ENCODE measurements at regions not wholly inside any gene's neighbourhood (a gene's known extent, or its start where the extent isn't known, plus 50 kb on each side); places are given as distances from the start of the nearest gene placed in this dataset.
"Not testable (repeated sequence)": the region's sequence is repeated elsewhere in the genome, so short reads cannot be mapped to it uniquely, and the experiment has no call there.

DNA sequence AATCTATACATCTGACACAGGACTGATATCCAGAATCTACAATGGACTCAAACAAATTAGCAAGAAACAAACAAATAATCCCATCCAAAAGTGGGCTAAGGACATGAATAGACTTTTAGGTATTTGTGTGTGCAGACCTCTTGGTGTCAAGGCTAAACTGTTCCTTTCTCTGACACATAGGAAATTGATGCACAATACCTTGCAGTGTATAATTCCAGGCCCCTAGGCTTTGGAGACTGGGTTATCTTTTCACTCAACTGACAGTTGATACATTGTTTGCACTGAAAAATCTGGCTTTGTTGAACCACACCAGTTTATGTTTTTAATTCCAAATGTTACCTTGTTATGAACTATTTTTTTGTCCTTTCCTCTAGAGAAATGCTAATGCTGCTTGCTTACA is 873.1 kb upstream of the TPTE start:
- TF ChIP-seq POLR2AphosphoS5 (IDR thresholded peaks at IDR 0.05; ENCODE audit: insufficient read depth in 1 of 2, low read depth in 1 of 2); POLR2A (IDR thresholded peaks at IDR 0.05); CTCF (IDR thresholded peaks at IDR 0.05): not testable (repeated sequence)
